HG02571 (cell line): ENCODE measurements at regions not wholly inside any gene's neighbourhood (a gene's known extent, or its start where the extent isn't known, plus 50 kb on each side); places are given as distances from the start of the nearest gene placed in this dataset.

ENCODE experiments used
- ATAC-seq: cut with Tn5 transposase; IDR thresholded peaks from one replicate; pipeline ENCODE4 v1.9.1; 2021; ENCODE audit warnings: mild to moderate bottlenecking, moderate library complexity; ENCODE audit not compliant: unreplicated experiment

DNA sequence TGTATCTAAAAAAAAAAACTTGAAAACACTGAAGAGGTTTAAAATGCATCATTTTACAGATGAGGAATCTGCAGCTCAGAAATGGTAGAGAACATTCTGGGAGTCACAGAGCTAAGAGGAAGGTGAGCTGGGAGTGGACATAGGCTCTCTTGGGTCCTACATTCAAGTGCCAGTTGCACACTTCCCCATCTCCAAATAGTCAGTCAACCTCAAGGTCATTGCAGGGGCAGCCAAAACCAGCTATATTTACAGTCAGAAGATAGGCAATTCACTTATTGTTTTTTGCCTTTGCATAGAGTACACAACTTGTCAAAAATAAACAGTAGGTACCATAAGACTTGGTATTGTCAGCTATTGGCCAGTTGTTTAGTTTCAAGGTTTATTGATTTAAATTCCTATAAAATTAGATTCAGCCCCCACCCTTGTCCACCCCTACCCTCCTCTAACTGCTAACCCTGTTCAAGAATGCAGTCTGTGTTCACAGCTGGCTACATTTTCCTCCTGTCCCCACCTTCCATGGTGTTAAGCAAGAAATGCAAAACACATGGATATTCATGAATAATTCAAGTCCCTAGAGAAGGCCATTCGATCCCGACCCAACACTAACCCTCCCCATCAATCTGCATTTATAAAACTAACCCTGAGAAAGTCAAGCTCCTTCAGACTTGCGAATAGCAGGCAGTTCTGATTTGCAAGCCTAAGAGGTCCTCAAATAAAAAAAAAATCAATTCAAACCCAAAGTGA is 567.0 kb upstream of the MCTP2 start:
- no peak for ATAC-seq

DNA sequence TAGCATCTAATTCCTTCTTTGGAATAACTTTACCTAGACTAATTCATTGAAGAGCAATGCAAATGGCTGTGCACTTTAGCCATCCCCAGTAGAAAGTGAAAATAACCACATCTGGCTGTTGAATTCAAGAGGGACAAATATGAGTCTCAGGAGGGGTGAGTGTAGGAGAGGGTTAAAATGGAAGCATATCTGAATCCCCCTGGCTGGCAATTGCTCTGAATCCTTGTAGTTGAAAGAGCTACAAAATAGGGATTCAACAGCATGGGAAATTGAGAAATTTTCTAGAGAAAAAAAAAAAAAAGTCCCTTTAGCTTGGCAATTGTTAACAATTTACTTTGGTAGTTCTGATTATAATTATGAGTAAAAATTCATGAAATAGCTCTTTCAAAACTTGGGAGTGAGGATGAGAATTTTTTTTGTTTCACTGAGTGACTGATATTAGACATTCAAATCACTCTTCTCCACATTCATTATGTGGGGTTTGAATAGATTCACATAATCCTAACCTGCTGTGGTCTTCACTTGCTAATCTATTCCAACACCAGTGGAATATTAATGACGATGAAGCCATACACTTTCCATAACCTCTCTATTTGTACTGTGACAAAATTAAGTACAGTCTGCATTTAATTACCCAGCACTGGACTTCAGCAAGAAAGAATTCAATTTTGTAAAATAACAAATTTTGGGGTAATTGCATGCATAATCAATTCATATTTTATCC is 569.0 kb upstream of the MCTP2 start:
- no peak for ATAC-seq

DNA sequence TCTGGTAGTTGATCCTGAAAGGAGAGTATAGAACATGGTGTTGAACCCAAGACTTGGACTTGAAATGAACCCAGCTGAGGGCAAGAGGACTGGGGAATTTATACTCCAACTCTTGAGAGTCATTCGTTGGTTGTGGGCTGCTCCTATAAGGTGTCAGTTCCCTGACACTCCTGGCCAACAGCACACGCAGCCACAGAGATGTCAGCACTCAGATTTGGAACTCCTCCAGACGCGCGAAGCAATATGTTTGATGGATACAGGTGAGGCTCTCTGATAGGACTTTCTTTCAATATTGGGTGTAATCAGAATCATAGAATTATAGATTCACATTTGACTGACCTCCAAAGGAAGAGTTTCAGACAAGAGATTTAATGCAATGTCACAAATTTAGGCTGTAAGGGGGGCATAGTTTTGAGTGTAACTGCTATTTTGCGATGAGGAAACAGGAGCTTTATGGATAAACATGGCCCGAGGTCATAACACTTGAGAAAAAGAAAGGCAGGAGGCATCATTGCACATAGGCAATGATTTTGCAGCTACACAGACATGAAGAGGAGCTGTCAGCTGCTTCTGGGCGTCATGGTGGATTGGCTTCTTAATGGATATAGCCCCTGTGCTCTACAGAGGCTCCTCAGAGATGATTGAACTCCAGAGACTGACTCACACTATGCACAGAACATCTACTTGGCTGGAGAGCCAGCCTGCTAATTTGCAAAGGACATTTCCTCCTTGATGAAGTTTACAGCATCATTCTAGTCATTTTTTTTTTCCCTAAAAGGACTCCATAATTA is 569.2 kb upstream of the RGMA start:
- no peak for ATAC-seq

DNA sequence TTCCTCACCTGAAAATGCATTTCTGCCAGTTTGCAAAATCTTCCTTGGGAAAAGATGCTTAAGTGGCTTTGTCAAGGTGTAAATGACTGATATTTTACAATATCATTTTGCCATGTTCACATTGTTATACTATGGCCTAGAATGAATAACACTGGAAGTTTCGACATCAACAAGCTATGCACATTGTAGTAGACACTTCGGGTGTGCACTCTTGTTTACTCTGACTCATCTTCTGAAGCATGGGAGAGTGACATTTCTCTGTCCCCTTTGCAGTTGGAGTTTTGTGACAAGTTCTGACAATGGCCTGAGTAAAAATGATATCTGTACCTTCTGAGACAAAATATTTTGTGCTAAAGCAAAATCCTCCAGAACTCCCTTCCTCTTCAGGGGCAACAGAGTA is 567.0 kb upstream of the RGMA start:
- no peak for ATAC-seq

DNA sequence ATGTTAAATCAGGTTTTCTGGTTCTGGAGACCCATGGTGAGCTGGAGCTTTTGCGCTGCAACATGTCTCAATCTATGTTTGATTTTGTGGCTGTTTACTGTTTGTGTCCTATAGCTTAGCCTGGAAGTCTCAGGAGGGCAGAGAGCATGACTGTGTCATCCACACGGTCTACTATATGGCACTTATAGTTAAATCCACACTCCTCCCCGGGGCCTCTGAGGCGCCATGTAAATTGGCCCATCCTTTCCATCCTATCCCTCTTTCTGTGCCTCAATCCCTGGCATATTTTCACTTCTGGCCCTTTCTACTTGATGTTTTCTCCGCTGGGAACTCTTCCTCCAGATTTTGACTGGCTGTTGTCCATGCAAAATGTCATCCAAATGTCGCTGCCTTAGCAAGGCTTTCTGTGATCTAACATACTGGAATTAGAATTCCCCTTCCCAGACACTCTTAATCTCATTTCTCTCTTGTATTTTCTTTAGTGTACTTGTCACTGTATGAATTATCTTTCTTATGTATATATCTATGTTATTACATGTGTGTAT is 560.8 kb upstream of the RGMA start:
- no peak for ATAC-seq

DNA sequence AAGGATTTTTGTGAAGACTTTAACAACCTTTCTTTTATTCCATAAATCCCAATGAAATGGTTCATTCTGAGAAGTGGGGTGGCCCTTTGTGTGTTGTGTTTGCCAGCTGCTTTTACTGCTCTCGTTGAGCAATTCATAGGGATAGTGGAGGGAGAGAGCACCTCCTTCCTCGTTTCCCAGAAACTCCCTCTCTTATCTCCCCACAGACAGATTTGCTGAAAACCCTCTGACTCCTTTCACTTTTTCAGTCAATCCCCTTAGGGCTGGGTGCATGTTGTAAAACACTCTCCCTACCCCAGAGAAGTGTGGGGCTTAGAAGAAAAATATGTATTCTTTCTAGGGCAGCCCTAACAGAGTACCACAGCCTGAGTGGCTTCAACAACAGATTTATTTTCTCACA is 557.2 kb upstream of the RGMA start:
- ATAC-seq = no peak

DNA sequence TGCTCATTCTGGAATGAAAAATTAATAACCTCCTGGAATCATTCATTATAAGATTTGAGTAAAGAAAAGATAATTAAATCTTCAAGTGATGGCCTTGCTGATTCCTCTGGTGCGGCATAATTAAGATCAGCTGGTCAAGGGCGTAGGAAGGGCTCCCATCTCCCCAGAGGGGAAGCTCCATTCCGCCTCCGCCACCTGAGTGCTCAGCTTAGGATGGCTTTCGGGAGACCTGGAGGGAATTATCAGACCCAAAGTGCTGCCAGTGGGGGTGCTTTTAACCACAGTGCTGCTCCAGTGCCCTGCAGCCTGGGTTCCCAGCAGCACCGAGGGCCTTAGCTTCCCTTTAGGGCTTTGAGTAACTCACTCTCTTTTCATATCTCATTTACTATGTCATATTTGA is 556.6 kb upstream of the RGMA start:
- no peak for ATAC-seq

DNA sequence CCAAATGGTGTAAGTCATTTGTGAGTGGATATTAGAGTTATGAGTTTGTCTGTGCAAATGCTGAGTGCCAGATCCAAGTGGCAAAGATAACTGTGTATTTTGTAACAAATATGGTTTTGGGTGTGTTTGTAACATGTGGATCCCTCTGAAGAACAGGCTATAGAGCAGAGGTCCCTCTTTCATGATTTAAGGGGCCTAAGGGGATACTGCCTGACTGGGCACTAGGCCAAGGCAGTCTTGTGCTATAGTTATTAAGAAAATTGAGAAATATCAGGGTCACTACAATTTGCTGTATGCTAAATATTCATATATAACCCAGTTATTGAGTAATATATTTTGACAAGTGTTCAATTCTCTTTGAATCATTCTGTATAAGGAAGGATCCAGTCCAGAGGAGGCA is 555.6 kb upstream of the RGMA start:
- ATAC-seq = no peak

DNA sequence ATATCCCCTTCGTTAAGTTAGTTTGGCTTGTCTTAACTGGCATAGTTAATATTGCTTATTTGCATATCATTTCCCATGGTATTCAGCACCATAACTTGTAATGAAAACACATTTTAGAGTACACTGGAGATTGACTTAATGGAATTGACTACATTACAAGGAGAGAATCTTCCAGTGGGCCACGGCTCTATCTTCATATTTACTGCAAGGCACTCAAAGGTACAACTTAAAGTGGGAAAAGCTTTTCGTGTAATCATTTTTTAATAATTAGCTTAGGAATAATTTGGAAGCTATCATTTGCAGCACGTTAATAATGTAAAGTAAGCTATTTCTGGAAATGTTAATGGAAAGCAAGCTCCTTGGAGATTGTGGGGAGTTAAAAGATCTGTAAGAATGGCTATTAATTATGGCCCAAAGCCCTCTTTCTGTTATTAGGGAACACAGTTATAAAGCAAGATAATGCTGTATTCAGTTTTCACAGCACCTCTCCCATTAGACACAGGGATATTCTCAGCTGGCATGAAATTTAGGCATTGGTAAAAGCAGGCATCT is 551.5 kb upstream of the RGMA start:
- ATAC-seq = no peak

DNA sequence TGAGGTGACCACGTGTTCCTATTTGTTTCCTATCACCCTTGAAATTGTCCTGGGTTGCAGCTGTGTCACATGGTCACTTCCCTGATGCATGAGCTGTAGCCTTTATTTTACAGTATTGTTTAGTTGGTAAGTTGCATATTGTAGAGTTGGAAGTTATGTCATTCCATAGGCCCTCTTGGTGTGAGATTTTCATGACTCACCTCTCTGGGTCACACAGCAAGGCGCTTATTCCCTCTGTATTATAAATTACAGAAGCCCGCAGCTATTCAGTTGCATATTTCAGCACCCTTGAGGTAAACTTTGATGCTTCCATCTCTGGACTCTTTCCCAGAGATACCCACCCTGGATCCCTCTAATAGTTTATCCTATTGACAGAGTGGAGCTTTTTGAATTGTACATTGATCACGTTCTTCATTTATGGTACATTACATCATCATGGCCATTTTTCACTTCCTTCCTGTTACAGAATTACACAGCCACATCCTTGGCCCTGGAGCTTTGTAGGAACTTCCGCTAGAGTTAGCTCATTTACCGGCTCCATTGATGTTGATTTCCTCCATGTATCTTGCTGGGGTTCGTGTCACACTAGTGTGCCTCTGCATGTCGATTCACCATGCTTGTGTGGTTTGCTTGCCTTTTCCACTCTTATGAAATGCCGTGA is 543.1 kb upstream of the RGMA start:
- no peak for ATAC-seq

DNA sequence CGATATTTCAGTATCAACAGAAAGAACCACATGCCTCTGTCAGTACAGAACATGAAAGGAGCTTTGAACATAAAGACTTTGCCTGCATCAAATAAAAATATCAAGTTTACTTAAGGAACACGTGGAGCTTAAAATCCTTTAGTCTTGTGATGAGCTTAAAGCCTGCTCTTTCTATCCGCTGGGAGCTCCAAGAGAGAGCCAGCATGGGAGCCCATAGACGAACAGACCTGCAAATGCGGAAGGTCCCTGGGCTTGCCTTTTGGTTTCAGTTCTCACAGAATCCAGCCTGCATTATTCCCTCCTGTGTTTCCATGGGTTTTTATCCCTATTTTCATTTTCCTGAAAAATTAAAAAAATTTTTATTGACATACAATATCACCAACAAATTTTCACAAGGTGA is 530.6 kb upstream of the RGMA start:
- no peak for ATAC-seq

DNA sequence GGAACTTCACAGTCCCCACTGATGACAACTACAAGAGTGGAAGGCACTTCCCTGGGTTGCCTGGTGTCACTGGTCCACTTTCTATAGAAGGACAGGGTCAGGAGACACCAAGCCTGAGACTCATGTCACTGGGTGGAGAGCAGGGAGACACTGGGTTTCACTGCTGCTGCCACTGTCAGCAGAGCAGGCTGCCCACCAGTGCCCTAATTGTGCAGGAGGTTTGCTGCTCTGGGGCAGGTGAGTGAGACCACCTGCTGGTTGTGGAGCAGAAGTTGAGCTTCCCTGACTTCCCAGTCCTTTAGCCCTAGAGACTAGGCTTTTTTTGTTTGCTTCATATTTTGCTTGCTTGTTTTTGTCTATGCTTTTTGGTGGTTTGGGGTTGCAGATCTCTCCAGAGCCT is 528.4 kb upstream of the RGMA start:
- no peak for ATAC-seq

DNA sequence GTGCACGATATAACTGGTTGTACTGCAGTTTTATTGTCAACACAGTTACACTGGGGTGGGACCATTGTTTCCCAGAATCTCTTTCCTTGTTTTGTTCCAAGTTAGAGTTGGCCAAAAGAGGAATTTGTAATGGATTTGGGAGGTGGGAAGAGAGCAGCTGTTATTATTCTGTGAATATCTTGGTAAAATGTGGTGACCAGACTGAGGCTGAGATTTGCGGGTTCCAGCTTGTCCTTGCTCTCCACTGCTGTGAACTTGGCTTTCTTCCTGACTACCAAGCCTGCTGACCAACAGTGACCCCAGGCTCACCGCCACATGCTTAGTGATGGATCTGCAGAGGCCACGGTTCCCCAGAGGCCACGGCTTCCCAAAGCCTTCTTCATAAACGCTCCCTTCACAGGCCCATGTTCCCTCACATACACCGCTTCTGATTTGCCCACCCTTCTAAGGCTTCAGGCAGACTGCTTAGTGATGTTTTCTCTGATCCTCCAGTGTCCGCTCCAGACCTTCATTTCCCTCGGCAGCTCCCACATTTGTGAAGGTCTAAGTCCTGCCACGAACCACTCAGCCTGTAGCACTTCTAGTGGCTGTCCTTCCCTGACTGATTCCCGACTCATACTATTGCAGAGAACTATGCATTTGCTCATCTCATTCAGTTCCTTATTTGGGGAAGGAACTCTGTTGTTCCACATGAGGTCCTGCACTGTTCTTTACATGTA is 525.5 kb upstream of the RGMA start:
- ATAC-seq = no peak

DNA sequence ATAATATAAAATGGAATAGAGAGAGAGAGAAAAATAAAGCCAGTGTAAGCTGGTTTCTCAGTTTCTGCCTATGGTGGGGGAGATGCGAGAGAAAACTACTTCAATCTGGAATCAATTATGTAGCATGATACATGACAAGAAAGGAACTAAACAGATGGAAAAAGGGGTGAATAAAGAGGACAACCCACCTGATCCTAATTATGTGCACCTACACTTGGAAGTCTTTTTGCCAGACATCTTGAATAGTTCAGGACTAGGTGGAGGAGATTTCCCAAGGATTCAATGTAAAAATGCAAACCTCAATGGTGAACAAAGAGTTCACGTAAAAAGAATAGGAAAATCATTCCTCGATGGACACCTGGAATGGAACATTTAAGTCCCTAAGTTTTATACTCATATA is 524.4 kb upstream of the RGMA start:
- no peak for ATAC-seq

DNA sequence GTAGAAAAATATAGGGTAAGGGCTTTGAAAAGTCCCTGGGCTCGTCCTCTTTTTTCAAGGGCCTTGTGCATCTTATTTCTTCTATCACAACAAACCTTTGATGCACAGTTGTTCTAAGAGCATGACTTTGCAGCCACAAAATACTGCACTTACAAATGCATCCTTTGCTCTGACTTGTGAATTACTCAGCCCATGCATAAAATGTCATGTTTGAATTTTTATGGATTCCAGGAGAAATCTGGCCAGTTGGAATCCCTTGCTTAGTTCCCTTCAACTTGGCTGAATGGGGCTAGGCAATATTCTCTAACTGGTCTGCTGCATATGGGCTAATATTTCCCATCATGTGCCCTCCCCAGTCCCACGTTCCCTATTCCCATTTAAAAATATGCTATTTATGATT is 523.9 kb upstream of the RGMA start:
- ATAC-seq = no peak

DNA sequence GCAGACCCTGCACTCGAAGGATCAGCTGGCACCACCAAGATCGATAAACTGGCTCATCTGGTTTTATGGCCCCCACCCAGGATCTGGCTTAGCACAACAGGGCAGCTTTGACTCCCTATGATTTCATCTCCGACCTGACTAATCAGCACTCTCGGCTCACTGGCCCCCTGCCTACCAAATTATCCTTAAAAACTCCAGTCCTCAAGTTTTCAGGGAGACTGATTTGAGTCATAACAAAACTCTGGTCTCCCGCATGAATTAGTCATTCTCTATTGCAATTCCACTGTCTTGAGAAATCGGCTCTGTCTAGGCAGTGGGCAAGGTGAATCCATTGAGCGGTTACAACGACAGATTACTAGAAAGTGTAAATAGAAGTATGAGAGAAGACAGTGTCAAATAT is 521.9 kb upstream of the RGMA start:
- no peak for ATAC-seq

DNA sequence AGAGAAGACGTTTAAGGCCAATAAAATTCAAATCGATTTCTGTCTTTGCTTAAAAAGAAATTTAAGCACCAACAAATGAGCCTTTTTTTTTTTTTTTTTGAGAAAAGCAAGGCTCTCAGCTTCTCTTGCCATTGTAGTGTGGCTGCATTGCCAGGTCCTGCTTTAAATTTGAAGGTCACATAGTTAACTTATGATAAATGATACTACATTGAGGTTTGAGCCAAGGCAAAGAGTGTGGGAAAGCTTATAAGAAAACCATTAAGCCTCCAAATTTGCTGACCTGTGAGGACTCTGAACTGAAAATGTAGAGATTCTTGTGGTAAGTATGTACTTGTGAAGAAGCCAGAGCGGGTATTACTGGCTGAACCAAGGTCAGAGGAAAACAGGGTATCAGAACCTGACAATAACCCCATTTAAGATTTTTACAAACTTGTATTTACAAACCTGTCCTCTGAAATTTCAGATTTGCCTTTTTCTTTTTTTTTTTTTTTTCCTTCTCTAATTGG is 519.7 kb upstream of the RGMA start:
- no peak for ATAC-seq

DNA sequence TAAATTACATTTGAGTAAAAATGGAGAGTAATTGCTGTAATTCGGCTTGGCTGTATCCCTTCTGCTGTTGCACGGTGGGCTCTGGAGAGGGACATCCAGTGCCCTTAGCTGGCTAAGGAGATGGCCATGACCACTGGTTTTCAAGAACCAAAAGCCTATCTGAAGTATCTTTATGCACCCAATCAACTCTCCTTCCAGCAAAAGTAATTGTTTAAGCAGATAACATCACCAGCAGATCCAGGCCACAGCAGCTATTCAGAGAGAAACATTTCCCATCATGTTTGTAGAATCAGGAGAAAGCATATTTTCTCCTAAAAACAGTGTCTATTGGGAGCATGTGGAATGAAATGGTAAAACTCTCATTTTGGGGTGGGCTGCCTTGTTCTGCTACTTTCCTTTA is 514.5 kb upstream of the RGMA start:
- no peak for ATAC-seq

DNA sequence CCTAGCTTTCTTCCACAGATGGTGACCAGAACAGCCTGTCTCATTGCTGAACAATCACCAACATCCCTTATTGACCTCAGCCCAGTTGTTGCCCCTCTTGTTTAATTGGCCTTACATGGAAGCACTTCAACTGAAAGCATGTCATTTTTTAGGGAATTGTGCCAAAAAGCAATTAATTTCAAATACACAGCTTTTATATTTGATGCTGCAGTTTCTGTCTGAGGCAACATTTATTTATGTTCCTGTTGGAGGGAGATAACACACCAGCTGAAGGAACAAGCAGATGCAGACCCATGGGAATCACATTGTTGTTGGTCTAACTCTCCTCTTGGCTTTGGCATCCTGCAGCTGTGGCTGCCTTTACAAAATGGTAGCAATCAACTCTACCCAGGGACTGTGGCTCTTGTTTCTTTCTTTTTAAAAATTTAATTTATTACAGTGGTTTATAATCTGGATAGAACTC is 498.1 kb upstream of the RGMA start:
- no peak for ATAC-seq

DNA sequence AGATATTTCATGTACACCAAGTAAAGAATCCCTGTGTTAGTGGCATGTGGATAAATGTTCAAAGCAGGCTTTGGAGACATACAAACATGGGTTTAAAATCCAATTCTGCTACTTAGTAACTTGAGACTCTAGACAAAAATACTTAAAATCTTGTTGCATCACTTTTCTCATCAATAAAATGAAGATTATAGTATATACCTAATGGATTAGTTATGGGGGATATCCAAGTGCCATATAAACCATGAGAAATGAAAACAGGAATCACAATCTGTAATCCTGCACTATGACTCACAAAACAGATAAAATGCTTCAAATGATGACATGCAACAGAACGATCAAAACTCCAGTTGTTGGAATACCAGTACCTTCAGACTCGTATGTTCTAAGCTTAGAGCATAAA is 496.0 kb upstream of the RGMA start:
- no peak for ATAC-seq
